GDM1 (cell line): ENCODE measurements at regions not wholly inside any gene's neighbourhood (a gene's known extent, or its start where the extent isn't known, plus 50 kb on each side); places are given as distances from the start of the nearest gene placed in this dataset.
"Not testable (repeated sequence)": the region's sequence is repeated elsewhere in the genome, so short reads cannot be mapped to it uniquely, and the experiment has no call there.

Experiments
- DNase-seq: peaks from one replicate; lab custom pipeline; 2025; lab: John Stamatoyannopoulos, UW

- no peak for DNase-seq
Observed at GRCh38 chr10:43852149-43852548, 203.5 kb upstream of the ZNF32 start.

GRCh38 chr10:43851030-43851429 lies 202.3 kb upstream of the ZNF32 start:
- no peak for DNase-seq

- DNase-seq, result no peak
Observed at GRCh38 chr10:43849551-43849950, 200.9 kb upstream of the ZNF32 start.

- no peak for DNase-seq
Observed at GRCh38 chr10:43846968-43847367, 198.3 kb upstream of the ZNF32 start.

GRCh38 chr10:43846187-43846680 lies 197.6 kb upstream of the ZNF32 start:
- DNase-seq, result no peak

GRCh38 chr10:43845121-43845520 lies 196.4 kb upstream of the ZNF32 start:
- no peak for DNase-seq

- DNase-seq, result no peak
Observed at GRCh38 chr10:43844221-43844620, 195.5 kb upstream of the ZNF32 start.

- DNase-seq, result no peak
Observed at GRCh38 chr10:43843321-43844101, 194.8 kb upstream of the ZNF32 start.

GRCh38 chr10:43842496-43842895 lies 193.8 kb upstream of the ZNF32 start:
- DNase-seq, result no peak

GRCh38 chr10:43842072-43842471 lies 193.4 kb upstream of the ZNF32 start:
- DNase-seq, result no peak

GRCh38 chr10:43839973-43840372 lies 191.3 kb upstream of the ZNF32 start:
- DNase-seq, result no peak

GRCh38 chr10:43834751-43835150 lies 186.1 kb upstream of the ZNF32 start:
- DNase-seq, result not testable (repeated sequence)

GRCh38 chr10:43827853-43828252 lies 179.2 kb upstream of the ZNF32 start:
- DNase-seq, result no peak

GRCh38 chr10:43825984-43826383 lies 177.3 kb upstream of the ZNF32 start:
- no peak for DNase-seq

- no peak for DNase-seq
Observed at GRCh38 chr10:43825421-43825820, 176.7 kb upstream of the ZNF32 start.

- no peak for DNase-seq
Observed at GRCh38 chr10:43824934-43825333, 176.3 kb upstream of the ZNF32 start.

- no peak for DNase-seq
Observed at GRCh38 chr10:43822631-43823580, 174.2 kb upstream of the ZNF32 start.

GRCh38 chr10:43821103-43821502 lies 172.4 kb upstream of the ZNF32 start:
- DNase-seq, result no peak

GRCh38 chr10:43820663-43821062 lies 172.0 kb upstream of the ZNF32 start:
- DNase-seq, result no peak

GRCh38 chr10:43819464-43820230 lies 171.0 kb upstream of the ZNF32 start:
- DNase-seq, result no peak

- DNase-seq, result no peak
Observed at GRCh38 chr10:43818687-43819086, 170.0 kb upstream of the ZNF32 start.

- no peak for DNase-seq
Observed at GRCh38 chr10:43817368-43817767, 168.7 kb upstream of the ZNF32 start.
